ENCODE measurements at regions not wholly inside any gene's neighbourhood (a gene's known extent, or its start where the extent isn't known, plus 50 kb on each side); places are given as distances from the start of the nearest gene placed in this dataset.

DNA sequence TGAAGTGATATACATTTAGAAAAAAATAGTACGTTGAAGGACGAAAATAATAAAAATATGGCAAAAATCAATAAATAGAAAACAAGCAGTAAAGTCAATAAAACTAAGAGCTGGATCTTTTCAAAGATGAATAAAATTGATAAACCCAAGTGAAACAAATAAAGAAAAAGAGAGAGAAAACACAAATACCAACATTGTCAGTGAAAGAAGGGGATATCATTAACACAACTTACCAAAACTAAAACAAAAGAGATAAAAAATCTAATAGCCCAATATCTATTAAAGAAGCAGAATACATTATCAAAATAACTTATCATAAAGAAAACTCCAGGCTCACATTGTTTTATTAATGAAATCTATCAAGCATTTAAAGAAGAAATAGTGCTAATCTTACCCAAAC, 675.1 kb downstream of the UQCRFS1 start:
- TF ChIP-seq, protein P1, sequence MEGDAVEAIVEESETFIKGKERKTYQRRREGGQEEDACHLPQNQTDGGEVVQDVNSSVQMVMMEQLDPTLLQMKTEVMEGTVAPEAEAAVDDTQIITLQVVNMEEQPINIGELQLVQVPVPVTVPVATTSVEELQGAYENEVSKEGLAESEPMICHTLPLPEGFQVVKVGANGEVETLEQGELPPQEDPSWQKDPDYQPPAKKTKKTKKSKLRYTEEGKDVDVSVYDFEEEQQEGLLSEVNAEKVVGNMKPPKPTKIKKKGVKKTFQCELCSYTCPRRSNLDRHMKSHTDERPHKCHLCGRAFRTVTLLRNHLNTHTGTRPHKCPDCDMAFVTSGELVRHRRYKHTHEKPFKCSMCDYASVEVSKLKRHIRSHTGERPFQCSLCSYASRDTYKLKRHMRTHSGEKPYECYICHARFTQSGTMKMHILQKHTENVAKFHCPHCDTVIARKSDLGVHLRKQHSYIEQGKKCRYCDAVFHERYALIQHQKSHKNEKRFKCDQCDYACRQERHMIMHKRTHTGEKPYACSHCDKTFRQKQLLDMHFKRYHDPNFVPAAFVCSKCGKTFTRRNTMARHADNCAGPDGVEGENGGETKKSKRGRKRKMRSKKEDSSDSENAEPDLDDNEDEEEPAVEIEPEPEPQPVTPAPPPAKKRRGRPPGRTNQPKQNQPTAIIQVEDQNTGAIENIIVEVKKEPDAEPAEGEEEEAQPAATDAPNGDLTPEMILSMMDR (IDR thresholded peaks at IDR 0.05; ENCODE audit: low read depth, low read length) = no peak
- TF ChIP-seq POLR2A (IDR thresholded peaks at IDR 0.05; ENCODE audit: extremely low read depth, insufficient read length) (no peak), MYC (IDR thresholded peaks at IDR 0.05; ENCODE audit: low read depth, low read length) (no peak)
- TF ChIP-seq, protein P2, sequence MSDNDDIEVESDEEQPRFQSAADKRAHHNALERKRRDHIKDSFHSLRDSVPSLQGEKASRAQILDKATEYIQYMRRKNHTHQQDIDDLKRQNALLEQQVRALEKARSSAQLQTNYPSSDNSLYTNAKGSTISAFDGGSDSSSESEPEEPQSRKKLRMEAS (IDR thresholded peaks at IDR 0.05; ENCODE audit: low read depth, low read length) = no peak
- H3K4me3 ChIP-seq (ENCODE audit: low read depth, low read length) = no peak overlapping the region
- DNase-seq (ENCODE audit: low read depth) = no peak

DNA sequence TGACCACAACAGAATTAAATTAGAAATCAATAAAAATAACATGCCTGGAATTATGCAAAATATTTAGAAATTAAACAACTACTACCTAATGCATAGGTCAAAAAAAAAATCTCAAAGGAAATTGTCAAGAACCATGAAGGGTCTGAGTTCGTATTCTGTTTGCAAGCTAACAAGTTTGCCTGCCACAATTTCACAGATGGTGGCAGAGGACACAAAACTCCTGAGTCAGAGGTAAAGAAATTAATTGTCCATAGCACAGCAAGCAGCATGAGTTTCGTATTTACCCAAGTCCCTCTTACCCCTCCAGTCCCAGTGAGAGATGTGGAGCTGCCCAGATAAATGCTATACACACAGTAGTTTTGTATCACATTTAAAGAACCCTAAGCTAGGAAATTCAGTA, 675.9 kb downstream of the UQCRFS1 start:
- H3K4me3 ChIP-seq (ENCODE audit: low read depth, low read length) = no peak overlapping the region
- no peak for TF ChIP-seq MYC (IDR thresholded peaks at IDR 0.05; ENCODE audit: low read depth, low read length)
- TF ChIP-seq, protein P1 (IDR thresholded peaks at IDR 0.05; ENCODE audit: low read depth, low read length) = no peak
- TF ChIP-seq, protein P2 (IDR thresholded peaks at IDR 0.05; ENCODE audit: low read depth, low read length) = no peak
- TF ChIP-seq POLR2A (IDR thresholded peaks at IDR 0.05; ENCODE audit: extremely low read depth, insufficient read length) = no peak
- DNase-seq (ENCODE audit: low read depth) = no peak

DNA sequence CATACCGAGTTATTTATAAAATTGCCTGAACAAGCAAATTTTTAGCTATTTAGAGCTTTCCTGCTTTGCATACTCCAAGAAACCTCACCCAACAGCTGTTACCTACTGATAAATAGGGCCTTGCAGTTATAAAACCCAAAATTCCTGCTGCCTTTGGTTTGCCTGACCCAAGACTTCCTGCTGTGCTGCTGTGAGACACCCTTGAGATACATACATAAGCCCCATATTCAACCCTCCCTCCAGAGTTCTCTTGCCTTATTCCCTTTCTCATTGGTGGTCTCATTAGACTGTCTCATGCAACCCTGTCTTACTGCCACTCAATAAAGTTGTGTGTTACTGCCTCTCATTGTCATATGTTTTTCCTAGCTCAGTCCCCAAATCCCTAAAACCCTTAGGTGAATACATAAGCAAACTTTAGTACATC, 677.6 kb downstream of the UQCRFS1 start:
- no peak overlapping the region for H3K4me3 ChIP-seq (ENCODE audit: low read depth, low read length)
- no peak for DNase-seq (ENCODE audit: low read depth)
- TF ChIP-seq, protein P1 (IDR thresholded peaks at IDR 0.05; ENCODE audit: low read depth, low read length) = no peak
- TF ChIP-seq POLR2A (IDR thresholded peaks at IDR 0.05; ENCODE audit: extremely low read depth, insufficient read length) = no peak
- no peak for TF ChIP-seq MYC (IDR thresholded peaks at IDR 0.05; ENCODE audit: low read depth, low read length)
- TF ChIP-seq, protein P2 (IDR thresholded peaks at IDR 0.05; ENCODE audit: low read depth, low read length) = no peak

DNA sequence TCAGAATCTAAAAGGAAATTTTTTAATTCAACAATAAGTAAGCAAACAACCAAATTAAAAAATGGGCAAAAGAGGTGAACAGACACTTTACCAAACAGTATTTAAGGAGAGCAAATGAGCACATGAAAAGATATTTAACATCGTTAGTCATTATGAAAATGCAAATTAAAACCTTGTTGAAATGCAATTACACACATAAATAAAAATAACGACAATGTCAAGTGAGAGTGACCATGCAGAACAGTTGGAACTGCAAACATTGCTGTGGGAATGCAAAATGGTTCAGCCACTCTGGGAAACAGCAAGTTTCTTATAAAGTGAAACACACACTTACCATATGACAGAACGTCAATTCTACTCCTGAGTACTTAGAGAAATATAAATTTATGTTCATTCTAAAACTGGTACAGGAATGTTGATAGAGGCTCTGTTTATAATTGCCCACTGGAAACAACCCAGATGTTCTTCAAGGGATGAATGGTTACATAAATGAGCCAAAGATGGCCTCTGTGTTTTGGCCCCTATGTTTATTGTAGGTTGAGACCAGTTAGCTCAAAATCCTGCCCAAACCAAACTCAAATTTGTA, 678.1 kb downstream of the UQCRFS1 start:
- H3K4me3 ChIP-seq (ENCODE audit: low read depth, low read length) = no peak overlapping the region
- no peak for DNase-seq (ENCODE audit: low read depth)
- TF ChIP-seq, protein P2 (IDR thresholded peaks at IDR 0.05; ENCODE audit: low read depth, low read length) = no peak
- TF ChIP-seq MYC (IDR thresholded peaks at IDR 0.05; ENCODE audit: low read depth, low read length) (no peak), POLR2A (IDR thresholded peaks at IDR 0.05; ENCODE audit: extremely low read depth, insufficient read length) (no peak)
- TF ChIP-seq, protein P1 (IDR thresholded peaks at IDR 0.05; ENCODE audit: low read depth, low read length) = no peak

DNA sequence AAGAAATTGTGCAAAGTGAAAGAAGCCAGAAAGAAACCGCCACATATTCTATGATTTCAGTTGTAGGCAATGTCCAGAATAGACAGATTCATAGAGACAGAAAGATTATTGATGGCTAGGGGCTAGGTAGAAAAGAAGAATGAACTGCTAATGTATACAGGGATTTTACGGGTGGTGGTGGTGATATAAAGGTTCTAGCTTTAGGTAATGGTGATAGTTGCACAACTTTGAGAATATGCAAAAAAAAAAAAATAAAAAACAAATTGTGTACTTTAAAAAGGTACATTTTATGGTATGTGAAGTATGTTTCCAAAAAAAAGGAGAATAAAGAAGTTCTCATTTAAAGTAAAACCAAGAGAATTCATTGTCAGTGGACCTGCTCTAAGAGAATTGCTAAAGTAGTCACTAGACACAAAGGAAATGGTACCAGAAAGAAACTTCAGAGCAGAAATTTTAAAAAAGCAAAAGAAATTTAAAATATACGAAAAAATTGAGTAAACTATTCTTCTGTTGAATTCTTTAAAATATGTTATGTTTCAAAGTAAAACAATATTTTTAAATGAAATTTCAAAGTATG, 680.1 kb downstream of the UQCRFS1 start:
- no peak for TF ChIP-seq MYC (IDR thresholded peaks at IDR 0.05; ENCODE audit: low read depth, low read length)
- TF ChIP-seq, protein P2 (IDR thresholded peaks at IDR 0.05; ENCODE audit: low read depth, low read length) = no peak
- TF ChIP-seq, protein P1 (IDR thresholded peaks at IDR 0.05; ENCODE audit: low read depth, low read length) = no peak
- no peak for TF ChIP-seq POLR2A (IDR thresholded peaks at IDR 0.05; ENCODE audit: extremely low read depth, insufficient read length)
- no peak for DNase-seq (ENCODE audit: low read depth)
- H3K4me3 ChIP-seq (ENCODE audit: low read depth, low read length) = no peak overlapping the region
